Suprapubic skin (tissue), 4 donors: ENCODE measurements at regions not wholly inside any gene's neighbourhood (a gene's known extent, or its start where the extent isn't known, plus 50 kb on each side); places are given as distances from the start of the nearest gene placed in this dataset.

Source experiments
- DNase-seq, 2 donors: peaks; one replicate each; pipeline ENCODE4 v3.0.0-alpha.2; 2019; ENCODE audit warnings: low spot score in 2 of 2
- H3K27ac ChIP-seq: fragments of 200-600 bp; sonication (generic); one replicate; pipeline ENCODE4 v1.5.1; 2019
- H3K27me3 ChIP-seq: fragments of 200-600 bp; sonication (generic); one replicate; pipeline ENCODE4 v1.5.1; 2019
- H3K36me3 ChIP-seq: fragments of 200-600 bp; sonication (generic); one replicate; pipeline ENCODE4 v1.5.1; 2019
- H3K4me1 ChIP-seq: fragments of 200-600 bp; sonication (generic); one replicate; pipeline ENCODE4 v1.5.1; 2019
- H3K4me3 ChIP-seq: fragments of 200-600 bp; sonication (generic); one replicate; pipeline ENCODE4 v1.5.1; 2019; ENCODE audit warnings: mild to moderate bottlenecking
- H3K9me3 ChIP-seq: fragments of 200-600 bp; sonication (generic); one replicate; pipeline ENCODE4 v1.5.1; 2019
- CTCF ChIP-seq, 2 donors: fragments of 200-600 bp in 1 of 2; fragments of 450-650 bp in 1 of 2; sonication (generic) in 1 of 2; IDR thresholded peaks; one replicate each; pipeline ENCODE4 v1.5.1; 2016 to 2019; ENCODE audit warnings: antibody characterized with exemption in 2 of 2, mild to moderate bottlenecking in 1 of 2, moderate library complexity in 1 of 2
- EP300 ChIP-seq: sonication (generic); formaldehyde crosslinking; IDR thresholded peaks from one replicate; pipeline ENCODE4 v1.6.1; 2017; ENCODE audit warnings: antibody characterized with exemption
- POLR2A ChIP-seq, 2 donors: fragments of 450-650 bp; IDR thresholded peaks; one replicate each; pipeline ENCODE4 v1.6.1; 2017; ENCODE audit warnings: antibody characterized with exemption in 2 of 2, mild to moderate bottlenecking in 2 of 2, moderate library complexity in 2 of 2
- POLR2AphosphoS5 ChIP-seq, 3 donors: sonication (generic); formaldehyde crosslinking; IDR thresholded peaks; one replicate each; pipeline ENCODE4 v1.6.1; 2017; ENCODE audit warnings: antibody characterized with exemption in 3 of 3
- WGBS: methylation state at CpG from one replicate; pipeline ENCODE4 v1.1.5; 2018; 5-methylcytosine and 5-hydroxymethylcytosine counted together

GRCh38 chr16:52066962-52067361, 480.0 kb downstream of the TOX3 start:
- H3K27me3 ChIP-seq: no peaks in the 10 kb centered on the region
- DNase-seq: no peak
- H3K27ac ChIP-seq: no peak overlapping the region
- no peak for TF ChIP-seq CTCF (IDR thresholded peaks at IDR 0.05)
- TF ChIP-seq POLR2AphosphoS5 (IDR thresholded peaks at IDR 0.05): no peak
- TF ChIP-seq POLR2A (IDR thresholded peaks at IDR 0.05): no peak
- TF ChIP-seq EP300: no peak
- H3K36me3 ChIP-seq: no peaks in the 10 kb centered on the region
- 54% methylated on average over 2 of the region's 2 CpGs for WGBS
- H3K9me3 ChIP-seq: no peaks in the 10 kb centered on the region
- H3K4me1 ChIP-seq: no peaks in the 10 kb centered on the region
- H3K4me3 ChIP-seq: no peak overlapping the region

GRCh38 chr16:52056259-52056658, 490.7 kb downstream of the TOX3 start:
- 88% methylated on average over 1 of the region's 1 CpG for WGBS

GRCh38 chr16:52055381-52055780, 491.6 kb downstream of the TOX3 start:
- no peak overlapping the region for H3K4me3 ChIP-seq
- no peaks in the 10 kb centered on the region for H3K27me3 ChIP-seq
- TF ChIP-seq POLR2A (IDR thresholded peaks at IDR 0.05): no peak
- no peak for TF ChIP-seq EP300
- no peak for TF ChIP-seq POLR2AphosphoS5 (IDR thresholded peaks at IDR 0.05)
- no peak for TF ChIP-seq CTCF (IDR thresholded peaks at IDR 0.05)
- no peak for DNase-seq
- no peaks in the 10 kb centered on the region for H3K9me3 ChIP-seq
- no peaks in the 10 kb centered on the region for H3K36me3 ChIP-seq
- no peak overlapping the region for H3K27ac ChIP-seq
- H3K4me1 ChIP-seq: no peaks in the 10 kb centered on the region
- 76% methylated on average over 2 of the region's 2 CpGs for WGBS

More at GRCh38 chr16:52056259-52056658, 490.7 kb downstream of the TOX3 start:
- no peak overlapping the region for H3K4me3 ChIP-seq
- H3K27me3 ChIP-seq: no peaks in the 10 kb centered on the region
- no peaks in the 10 kb centered on the region for H3K36me3 ChIP-seq
- no peaks in the 10 kb centered on the region for H3K9me3 ChIP-seq
- TF ChIP-seq POLR2AphosphoS5 (IDR thresholded peaks at IDR 0.05) (no peak), CTCF (IDR thresholded peaks at IDR 0.05) (no peak), POLR2A (IDR thresholded peaks at IDR 0.05) (no peak), EP300 (no peak)
- H3K4me1 ChIP-seq: no peaks in the 10 kb centered on the region
- no peak overlapping the region for H3K27ac ChIP-seq
- DNase-seq: no peak

- H3K9me3 ChIP-seq: no peaks in the 10 kb centered on the region
- no peak for DNase-seq
- no peaks in the 10 kb centered on the region for H3K4me1 ChIP-seq
- H3K27ac ChIP-seq: no peak overlapping the region
- H3K4me3 ChIP-seq: no peak overlapping the region
- no peaks in the 10 kb centered on the region for H3K36me3 ChIP-seq
- WGBS: 100% methylated on average over 1 of the region's 1 CpG
- TF ChIP-seq POLR2AphosphoS5 (IDR thresholded peaks at IDR 0.05) (no peak), EP300 (no peak), CTCF (IDR thresholded peaks at IDR 0.05) (no peak), POLR2A (IDR thresholded peaks at IDR 0.05) (no peak)
- H3K27me3 ChIP-seq: no peaks in the 10 kb centered on the region
Observed at GRCh38 chr16:52054326-52054725, 492.6 kb downstream of the TOX3 start.

GRCh38 chr16:52052818-52053217, 494.1 kb downstream of the TOX3 start:
- Histone ChIP-seq H3K4me1 (no peaks in the 10 kb centered on the region), H3K36me3 (no peaks in the 10 kb centered on the region), H3K4me3 (no peak overlapping the region), H3K27ac (no peak overlapping the region), H3K9me3 (no peaks in the 10 kb centered on the region), H3K27me3 (no peaks in the 10 kb centered on the region)
- TF ChIP-seq POLR2A (IDR thresholded peaks at IDR 0.05) (no peak), EP300 (no peak), POLR2AphosphoS5 (IDR thresholded peaks at IDR 0.05) (no peak), CTCF (IDR thresholded peaks at IDR 0.05) (no peak)
- no peak for DNase-seq
